Stimulated activated CD8-positive, alpha-beta memory T cell treated with anti-CD3 and anti-CD28 coated beads, Interleukin-7, amount 100 ng/mL, for 24 hours (primary cell): ENCODE measurements at regions not wholly inside any gene's neighbourhood (a gene's known extent, or its start where the extent isn't known, plus 50 kb on each side); places are given as distances from the start of the nearest gene placed in this dataset.
"Not testable (repeated sequence)": the region's sequence is repeated elsewhere in the genome, so short reads cannot be mapped to it uniquely, and the experiment has no call there.

Experiments
- DNase-seq: peaks from one replicate; pipeline ENCODE4 v3.0.0-alpha.2; 2020; ENCODE audit warnings: low read depth

GRCh38 chr22:48940266-48941032 lies 887.2 kb downstream of the BRD1 start:
- DNase-seq, result no peak

- no peak for DNase-seq
These were observed 888.0 kb downstream of the BRD1 start for GRCh38 chr22:48939441-48940265.

- no peak for DNase-seq
These were observed 888.9 kb downstream of the BRD1 start for GRCh38 chr22:48938741-48939140.

GRCh38 chr22:48937032-48937639 lies 890.5 kb downstream of the BRD1 start:
- no peak for DNase-seq

- DNase-seq, result no peak
These were observed 891.3 kb downstream of the BRD1 start for GRCh38 chr22:48936391-48936790.

GRCh38 chr22:48934446-48934845 lies 893.2 kb downstream of the BRD1 start:
- DNase-seq, result no peak

- no peak for DNase-seq
These were observed 896.2 kb downstream of the BRD1 start for GRCh38 chr22:48931452-48931851.

- no peak for DNase-seq
These were observed 898.3 kb downstream of the BRD1 start for GRCh38 chr22:48929276-48929790.

GRCh38 chr22:48927591-48927990 lies 900.1 kb downstream of the BRD1 start:
- no peak for DNase-seq

GRCh38 chr22:48926643-48927042 lies 901.0 kb downstream of the BRD1 start:
- DNase-seq, result no peak

- no peak for DNase-seq
These were observed 901.5 kb downstream of the BRD1 start for GRCh38 chr22:48926136-48926535.

GRCh38 chr22:48925450-48925849 lies 902.2 kb downstream of the BRD1 start:
- DNase-seq, result no peak

GRCh38 chr22:48923996-48924395 lies 903.7 kb downstream of the BRD1 start:
- no peak for DNase-seq

GRCh38 chr22:48923165-48923865 lies 904.4 kb downstream of the BRD1 start:
- DNase-seq, result no peak

GRCh38 chr22:48921411-48921903 lies 906.2 kb downstream of the BRD1 start:
- no peak for DNase-seq

GRCh38 chr22:48920776-48921241 lies 906.9 kb downstream of the BRD1 start:
- no peak for DNase-seq

- DNase-seq, result no peak
These were observed 907.7 kb downstream of the BRD1 start for GRCh38 chr22:48919851-48920589.

GRCh38 chr22:48919187-48919590 lies 908.5 kb downstream of the BRD1 start:
- no peak for DNase-seq

GRCh38 chr22:48918585-48919186 lies 909.0 kb downstream of the BRD1 start:
- DNase-seq, result no peak

- DNase-seq, result not testable (repeated sequence)
These were observed 915.2 kb downstream of the BRD1 start for GRCh38 chr22:48912356-48913066.
